ENCODE measurements at regions not wholly inside any gene's neighbourhood (a gene's known extent, or its start where the extent isn't known, plus 50 kb on each side); places are given as distances from the start of the nearest gene placed in this dataset.

- Mint-ChIP-seq H3K27me3 (peaks cover 11% of the 10 kb centered on the region), H3K27ac (peak overlapping the region in 1 of 3 donors; percentile 3), H3K4me3 (no peak overlapping the region), H3K36me3 (no peaks in the 10 kb centered on the region), H3K4me1 (peaks cover 0 to 4% (median 2%) of the 10 kb centered on the region in 4 donors), H3K9me3 (peaks cover 0 to 9% (median 1%) of the 10 kb centered on the region in 7 donors)
- no peak for ATAC-seq (ENCODE audit: low read depth in 2 of 2)
- no peak overlapping the region for H3K4me3 ChIP-seq (ENCODE audit: low read depth, low read length)
- peaks cover 1% of the 10 kb centered on the region for H3K27me3 ChIP-seq (ENCODE audit: control insufficient read depth, insufficient read depth, low read length)
- H3K9me3 ChIP-seq (ENCODE audit: control insufficient read depth in 2 of 2, low read length in 2 of 2) = peaks cover 0 to 5% of the 10 kb centered on the region in 2 experiments
- DNase-seq = peak in 1 of 3 donors; percentile 15
- H3K4me1 ChIP-seq (ENCODE audit: control insufficient read depth, insufficient read depth, low read length, poor library complexity, severe bottlenecking) = no peaks in the 10 kb centered on the region
- no peaks in the 10 kb centered on the region for H3K36me3 ChIP-seq (ENCODE audit: control insufficient read depth, insufficient read depth, low read length)
- H3K27ac ChIP-seq (ENCODE audit: insufficient read depth, low read length, poor library complexity, severe bottlenecking) = no peak overlapping the region
Observed at GRCh38 chr1:93749894-93750301, 68.3 kb upstream of the BCAR3 start.

GRCh38 chr1:93749487-93749886 lies 67.8 kb upstream of the BCAR3 start:
- Histone ChIP-seq H3K36me3 (ENCODE audit: control insufficient read depth, insufficient read depth, low read length) (no peaks in the 10 kb centered on the region), H3K27ac (ENCODE audit: insufficient read depth, low read length, poor library complexity, severe bottlenecking) (no peak overlapping the region), H3K4me1 (ENCODE audit: control insufficient read depth, insufficient read depth, low read length, poor library complexity, severe bottlenecking) (no peaks in the 10 kb centered on the region), H3K27me3 (ENCODE audit: control insufficient read depth, insufficient read depth, low read length) (peaks cover 1% of the 10 kb centered on the region), H3K4me3 (ENCODE audit: low read depth, low read length) (no peak overlapping the region), H3K9me3 (ENCODE audit: control insufficient read depth in 2 of 2, low read length in 2 of 2) (peaks cover 0 to 5% of the 10 kb centered on the region in 2 experiments)
- H3K27me3 Mint-ChIP-seq = peaks cover 11% of the 10 kb centered on the region
- no peaks in the 10 kb centered on the region for H3K36me3 Mint-ChIP-seq
- DNase-seq (no peak), ATAC-seq (ENCODE audit: low read depth in 2 of 2) (no peak)
- peaks cover 0 to 4% (median 2%) of the 10 kb centered on the region in 4 donors for H3K4me1 Mint-ChIP-seq
- H3K27ac Mint-ChIP-seq = no peak overlapping the region
- H3K9me3 Mint-ChIP-seq = peaks cover 0 to 9% (median 1%) of the 10 kb centered on the region in 7 donors
- H3K4me3 Mint-ChIP-seq = no peak overlapping the region

DNA sequence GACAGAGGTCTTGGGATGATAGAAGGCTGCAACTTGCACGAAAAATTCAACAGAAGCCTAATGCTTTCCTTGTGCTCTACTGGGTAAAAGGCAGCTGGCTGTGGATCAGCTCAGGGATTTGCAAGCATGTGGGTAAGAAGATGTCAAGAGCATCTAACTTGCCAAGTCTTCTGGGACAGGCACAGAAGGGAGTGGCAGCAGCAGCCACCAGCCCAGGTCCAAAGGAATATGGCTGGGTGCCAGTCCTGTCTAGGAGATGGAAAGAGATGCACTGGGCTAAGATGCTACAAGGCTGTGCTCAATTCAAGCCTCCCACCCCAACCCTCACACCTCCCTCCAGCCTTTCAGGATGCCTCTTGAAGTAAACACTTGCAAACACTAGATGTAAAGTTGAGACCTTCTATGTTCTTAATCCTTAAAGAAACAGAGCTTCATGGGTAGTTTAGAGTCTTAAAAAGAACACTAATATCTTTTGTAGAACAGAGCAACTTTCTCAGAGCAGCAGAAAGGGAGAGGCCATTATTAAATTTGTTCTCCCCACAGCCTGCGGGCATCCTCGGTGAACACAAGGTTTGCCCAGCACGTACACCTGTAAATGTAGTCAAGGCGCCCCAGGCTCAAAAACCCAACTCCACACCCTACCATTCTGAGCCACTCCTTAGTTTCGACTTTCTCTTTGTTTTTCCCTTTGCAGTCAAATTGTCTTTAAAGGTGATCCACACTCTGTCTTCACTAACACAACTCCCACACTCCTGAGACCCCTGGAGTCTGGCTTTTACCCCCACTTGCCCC lies 64.6 kb upstream of the BCAR3 start:
- Mint-ChIP-seq H3K36me3 (no peaks in the 10 kb centered on the region), H3K27ac (no peak overlapping the region), H3K4me3 (no peak overlapping the region), H3K27me3 (peaks cover 11% of the 10 kb centered on the region), H3K9me3 (peaks cover 0 to 9% (median 1%) of the 10 kb centered on the region in 7 donors), H3K4me1 (peaks cover 0 to 2% (median under 1%) of the 10 kb centered on the region in 4 donors)
- no peak for DNase-seq
- ATAC-seq (ENCODE audit: low read depth in 2 of 2) = no peak
- H3K27ac ChIP-seq (ENCODE audit: insufficient read depth, low read length, poor library complexity, severe bottlenecking) = no peak overlapping the region
- H3K4me3 ChIP-seq (ENCODE audit: low read depth, low read length) = no peak overlapping the region
- H3K27me3 ChIP-seq (ENCODE audit: control insufficient read depth, insufficient read depth, low read length) = peaks cover 1% of the 10 kb centered on the region
- H3K4me1 ChIP-seq (ENCODE audit: control insufficient read depth, insufficient read depth, low read length, poor library complexity, severe bottlenecking) = no peaks in the 10 kb centered on the region
- no peaks in the 10 kb centered on the region for H3K36me3 ChIP-seq (ENCODE audit: control insufficient read depth, insufficient read depth, low read length)
- H3K9me3 ChIP-seq (ENCODE audit: control insufficient read depth in 2 of 2, low read length in 2 of 2) = peaks cover 0 to 5% of the 10 kb centered on the region in 2 experiments

DNA sequence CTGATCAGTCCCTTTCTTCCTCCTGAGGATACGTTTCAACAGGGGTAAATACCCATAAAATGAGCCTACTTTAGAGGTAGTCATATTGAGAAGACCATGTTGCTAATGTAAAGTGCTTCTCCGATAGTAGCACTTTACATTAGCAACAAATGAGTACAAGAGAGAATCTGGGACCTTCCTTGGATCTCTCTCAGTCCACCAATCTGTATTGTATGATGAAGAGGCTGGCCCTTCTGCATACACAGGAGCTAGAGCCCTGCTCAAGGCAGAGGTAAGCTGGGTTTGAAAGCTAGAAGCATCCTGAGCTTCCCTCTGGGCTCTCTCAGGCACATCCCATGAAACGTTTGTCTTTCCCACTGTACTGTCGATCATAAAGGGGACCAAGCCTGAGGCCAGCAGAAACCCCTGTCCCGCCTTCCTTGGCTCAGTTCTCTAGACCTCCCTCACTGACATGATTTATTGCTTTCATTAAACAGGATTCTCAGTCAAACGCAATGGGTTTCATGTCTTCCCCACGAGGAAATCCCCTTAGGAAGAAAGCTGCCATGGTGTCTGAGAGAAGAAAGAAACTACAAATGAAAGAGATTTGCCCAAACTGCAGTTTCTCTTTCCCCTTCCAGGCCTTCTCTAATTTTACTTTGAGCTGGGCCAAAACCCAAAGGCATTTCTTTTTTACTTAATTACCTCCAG lies 62.8 kb upstream of the BCAR3 start:
- H3K4me1 ChIP-seq (ENCODE audit: control insufficient read depth, insufficient read depth, low read length, poor library complexity, severe bottlenecking) = no peaks in the 10 kb centered on the region
- no peak overlapping the region for H3K27ac ChIP-seq (ENCODE audit: insufficient read depth, low read length, poor library complexity, severe bottlenecking)
- DNase-seq = no peak
- H3K27me3 ChIP-seq (ENCODE audit: control insufficient read depth, insufficient read depth, low read length) = no peaks in the 10 kb centered on the region
- Mint-ChIP-seq H3K36me3 (no peaks in the 10 kb centered on the region), H3K27me3 (peaks cover 11% of the 10 kb centered on the region), H3K9me3 (peaks cover 0 to 9% (median 0%) of the 10 kb centered on the region in 7 donors), H3K27ac (no peak overlapping the region), H3K4me3 (no peak overlapping the region), H3K4me1 (no peaks in the 10 kb centered on the region)
- H3K4me3 ChIP-seq (ENCODE audit: low read depth, low read length) = no peak overlapping the region
- peaks cover 0 to 5% of the 10 kb centered on the region in 2 experiments for H3K9me3 ChIP-seq (ENCODE audit: control insufficient read depth in 2 of 2, low read length in 2 of 2)
- ATAC-seq (ENCODE audit: low read depth in 2 of 2) = no peak
- no peaks in the 10 kb centered on the region for H3K36me3 ChIP-seq (ENCODE audit: control insufficient read depth, insufficient read depth, low read length)

DNA sequence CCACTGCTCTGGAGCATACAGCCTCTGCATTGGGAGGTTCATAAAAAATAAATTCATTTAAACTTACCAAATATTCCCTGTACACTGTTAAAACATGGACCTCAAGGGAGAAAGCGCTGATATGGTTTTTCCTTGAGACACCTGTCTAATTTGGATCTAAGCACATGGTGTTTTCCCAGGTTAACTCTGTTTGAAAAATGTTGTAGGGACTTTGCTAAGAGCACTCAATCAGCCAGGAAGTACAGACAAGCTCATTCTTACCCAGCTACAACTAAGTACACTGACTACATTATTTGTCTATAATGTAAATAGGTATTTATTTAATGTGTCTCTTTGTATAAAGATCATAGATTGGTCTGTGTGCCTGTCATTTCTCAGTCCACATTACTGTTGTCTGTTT lies 61.8 kb upstream of the BCAR3 start:
- Mint-ChIP-seq H3K27me3 (peaks cover 7% of the 10 kb centered on the region), H3K9me3 (peaks cover 0 to 9% (median 2%) of the 10 kb centered on the region in 7 donors), H3K27ac (no peak overlapping the region), H3K4me3 (no peak overlapping the region), H3K36me3 (no peaks in the 10 kb centered on the region), H3K4me1 (no peaks in the 10 kb centered on the region)
- DNase-seq (no peak), ATAC-seq (ENCODE audit: low read depth in 2 of 2) (no peak)
- H3K27me3 ChIP-seq (ENCODE audit: control insufficient read depth, insufficient read depth, low read length) = no peaks in the 10 kb centered on the region
- H3K4me1 ChIP-seq (ENCODE audit: control insufficient read depth, insufficient read depth, low read length, poor library complexity, severe bottlenecking) = no peaks in the 10 kb centered on the region
- H3K4me3 ChIP-seq (ENCODE audit: low read depth, low read length) = no peak overlapping the region
- H3K27ac ChIP-seq (ENCODE audit: insufficient read depth, low read length, poor library complexity, severe bottlenecking) = no peak overlapping the region
- H3K36me3 ChIP-seq (ENCODE audit: control insufficient read depth, insufficient read depth, low read length) = no peaks in the 10 kb centered on the region
- peaks cover 0 to 5% of the 10 kb centered on the region in 2 experiments for H3K9me3 ChIP-seq (ENCODE audit: control insufficient read depth in 2 of 2, low read length in 2 of 2)

DNA sequence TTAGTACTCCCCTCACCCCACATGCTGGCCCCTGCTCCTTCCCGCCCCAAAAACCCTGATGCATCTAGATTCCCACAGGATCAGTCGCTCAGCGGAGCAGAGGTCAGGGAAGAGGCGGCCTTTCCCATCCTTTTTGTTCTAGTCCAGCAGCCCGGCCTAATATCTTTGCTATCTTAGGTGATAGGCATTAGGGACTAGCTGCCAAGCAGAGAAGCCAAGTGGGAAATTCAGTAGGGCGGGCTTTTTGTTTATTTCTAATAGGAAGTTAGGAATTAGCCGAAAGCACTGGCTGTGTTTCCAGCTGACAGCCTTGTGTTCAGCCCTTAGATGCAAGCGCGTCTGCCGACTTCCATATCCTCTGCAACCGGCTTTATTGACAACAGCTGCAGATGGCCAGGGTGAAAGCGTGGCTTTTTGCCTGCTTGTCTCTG lies 59.0 kb upstream of the BCAR3 start:
- ATAC-seq (ENCODE audit: low read depth in 2 of 2) (no peak), DNase-seq (no peak)
- Histone ChIP-seq H3K4me1 (ENCODE audit: control insufficient read depth, insufficient read depth, low read length, poor library complexity, severe bottlenecking) (no peaks in the 10 kb centered on the region), H3K9me3 (ENCODE audit: control insufficient read depth in 2 of 2, low read length in 2 of 2) (no peaks in the 10 kb centered on the region), H3K36me3 (ENCODE audit: control insufficient read depth, insufficient read depth, low read length) (no peaks in the 10 kb centered on the region), H3K27ac (ENCODE audit: insufficient read depth, low read length, poor library complexity, severe bottlenecking) (no peak overlapping the region), H3K4me3 (ENCODE audit: low read depth, low read length) (no peak overlapping the region), H3K27me3 (ENCODE audit: control insufficient read depth, insufficient read depth, low read length) (no peaks in the 10 kb centered on the region)
- H3K36me3 Mint-ChIP-seq = no peaks in the 10 kb centered on the region
- H3K4me3 Mint-ChIP-seq = no peak overlapping the region
- peaks cover 0 to 2% (median 0%) of the 10 kb centered on the region in 7 donors for H3K9me3 Mint-ChIP-seq
- H3K27me3 Mint-ChIP-seq = no peaks in the 10 kb centered on the region
- H3K4me1 Mint-ChIP-seq = no peaks in the 10 kb centered on the region
- no peak overlapping the region for H3K27ac Mint-ChIP-seq

GRCh38 chr1:93740157-93740556 lies 58.5 kb upstream of the BCAR3 start:
- H3K4me3 Mint-ChIP-seq = no peak overlapping the region
- no peaks in the 10 kb centered on the region for H3K4me1 Mint-ChIP-seq
- Histone ChIP-seq H3K27ac (ENCODE audit: insufficient read depth, low read length, poor library complexity, severe bottlenecking) (no peak overlapping the region), H3K4me3 (ENCODE audit: low read depth, low read length) (no peak overlapping the region), H3K9me3 (ENCODE audit: control insufficient read depth in 2 of 2, low read length in 2 of 2) (no peaks in the 10 kb centered on the region), H3K4me1 (ENCODE audit: control insufficient read depth, insufficient read depth, low read length, poor library complexity, severe bottlenecking) (no peaks in the 10 kb centered on the region), H3K36me3 (ENCODE audit: control insufficient read depth, insufficient read depth, low read length) (no peaks in the 10 kb centered on the region), H3K27me3 (ENCODE audit: control insufficient read depth, insufficient read depth, low read length) (no peaks in the 10 kb centered on the region)
- no peaks in the 10 kb centered on the region for H3K36me3 Mint-ChIP-seq
- no peaks in the 10 kb centered on the region for H3K27me3 Mint-ChIP-seq
- DNase-seq (no peak), ATAC-seq (ENCODE audit: low read depth in 2 of 2) (no peak)
- no peak overlapping the region for H3K27ac Mint-ChIP-seq
- H3K9me3 Mint-ChIP-seq = peaks cover 0 to 2% (median 0%) of the 10 kb centered on the region in 7 donors
